Lung (tissue), 11 donors: ENCODE measurements at regions not wholly inside any gene's neighbourhood (a gene's known extent, or its start where the extent isn't known, plus 50 kb on each side); places are given as distances from the start of the nearest gene placed in this dataset.
A peak's percentile ranks its signal among the peaks of the same experiment; 100 is the strongest.

Experiments
- ATAC-seq: fragments of 200-7000 bp; cut with Tn5 transposase; one replicate; pipeline ENCODE4 v1.9.1; 2020; ENCODE audit warnings: moderate number of reproducible peaks; ENCODE audit not compliant: insufficient read depth, low FRiP score
- DNase-seq, 3 donors: peaks; one replicate each; pipeline ENCODE4 v3.0.0-alpha.2; 2013 to 2017
- H3K27ac ChIP-seq, 2 donors: one replicate each; pipeline ENCODE4 v1.5.1; 2013; ENCODE audit warnings: mild to moderate bottlenecking in 2 of 2, moderate library complexity in 2 of 2, control low read depth in 1 of 2, inconsistent platforms in 1 of 2, low read depth in 1 of 2, low read length in 1 of 2
- H3K27me3 ChIP-seq, 3 donors: one replicate each; pipeline ENCODE4 v1.5.1; 2013; ENCODE audit warnings: low read length in 2 of 3; ENCODE audit not compliant: control insufficient read depth in 3 of 3, insufficient read depth in 3 of 3
- H3K36me3 ChIP-seq, 4 donors: one replicate each; pipeline ENCODE4 v1.5.1; 2013; ENCODE audit warnings: low read length in 4 of 4, mild to moderate bottlenecking in 1 of 4, moderate library complexity in 1 of 4; ENCODE audit not compliant: control insufficient read depth in 4 of 4, insufficient read depth in 4 of 4
- H3K4me1 ChIP-seq, 5 donors: one replicate each; pipeline ENCODE4 v1.5.1; 2013; ENCODE audit warnings: low read length in 5 of 5, mild to moderate bottlenecking in 2 of 5, moderate library complexity in 1 of 5; ENCODE audit not compliant: control insufficient read depth in 5 of 5, insufficient read depth in 5 of 5
- H3K4me3 ChIP-seq: one replicate; pipeline ENCODE4 v1.5.1; 2013; ENCODE audit warnings: mild to moderate bottlenecking, control low read depth, moderate library complexity
- H3K9ac ChIP-seq, 2 donors: one replicate each; pipeline ENCODE4 v1.5.1; 2013; ENCODE audit warnings: low read length in 2 of 2, control low read depth in 1 of 2; ENCODE audit not compliant: insufficient read depth in 1 of 2
- H3K9me3 ChIP-seq, 4 donors: one replicate each; pipeline ENCODE4 v1.5.1; 2013; ENCODE audit warnings: low read length in 3 of 4, mild to moderate bottlenecking in 1 of 4, moderate library complexity in 1 of 4; ENCODE audit not compliant: control insufficient read depth in 4 of 4, insufficient read depth in 3 of 4
- CTCF ChIP-seq: IDR thresholded peaks from 2 replicates; pipeline ENCODE4 v1.5.1; 2012; ENCODE audit warnings: mild to moderate bottlenecking; ENCODE audit errors: control extremely low read depth, extremely low read depth
- WGBS, 2 donors: extraction: QIAGEN DNeasy Blood & Tissue Kit; methylation state at CpG; one replicate each; pipeline ENCODE4 v1.1.7; 2013; 5-methylcytosine and 5-hydroxymethylcytosine counted together
- donor health status: control.
- donor health status: control.
- donor health status: Bipolar disorder and iron deficiency.
- donor health status: healthy.
- donor health status: DM: yes; HTN: yes; CAD: no.

GRCh38 chr2:136242100-136242499 lies 124.2 kb upstream of the CXCR4 start:
- WGBS, 2 donors, result 86 to 91% methylated on average over 4 of the region's 4 CpGs

GRCh38 chr2:136239079-136239685 lies 121.2 kb upstream of the CXCR4 start:
- Histone ChIP-seq H3K27ac (peak overlapping the region in 1 of 2 donors; percentile 80), H3K27me3 (no peaks in the 10 kb centered on the region), H3K4me1 (peaks cover 0 to 9% (median 6%) of the 10 kb centered on the region in 5 donors), H3K4me3 (no peak overlapping the region), H3K9ac (no peak overlapping the region), H3K36me3 (no peaks in the 10 kb centered on the region), H3K9me3 (peaks cover 0 to 1% (median 0%) of the 10 kb centered on the region in 4 donors)
- TF ChIP-seq CTCF, result no peak
- no peak for ATAC-seq
- WGBS, 2 donors, result 31 to 48% methylated on average over 3 of the region's 3 CpGs
- DNase-seq, result no peak

More at GRCh38 chr2:136242100-136242499, 124.2 kb upstream of the CXCR4 start:
- ATAC-seq (no peak), DNase-seq (no peak)
- Histone ChIP-seq H3K36me3 (no peaks in the 10 kb centered on the region), H3K4me3 (no peak overlapping the region), H3K9ac (no peak overlapping the region), H3K27me3 (no peaks in the 10 kb centered on the region), H3K27ac (no peak overlapping the region), H3K4me1 (peaks cover 0 to 8% (median 3%) of the 10 kb centered on the region in 5 donors), H3K9me3 (peaks cover 0 to 1% (median 0%) of the 10 kb centered on the region in 4 donors)
- no peak for TF ChIP-seq CTCF

GRCh38 chr2:136238286-136239078 lies 120.5 kb upstream of the CXCR4 start:
- DNase-seq (peak in 2 of 3 donors; percentile 27 to 60), ATAC-seq (peak; percentile 71)
- 19 to 27% methylated on average over 6 of the region's 6 CpGs for WGBS, 2 donors
- no peak for TF ChIP-seq CTCF
- no peak overlapping the region for H3K4me3 ChIP-seq
- peaks cover 0 to 9% (median 6%) of the 10 kb centered on the region in 5 donors for H3K4me1 ChIP-seq
- H3K9me3 ChIP-seq, result peaks cover 0 to 1% (median 0%) of the 10 kb centered on the region in 4 donors
- H3K9ac ChIP-seq, result no peak overlapping the region
- H3K27ac ChIP-seq, result peak overlapping the region in 1 of 2 donors; percentile 91
- H3K27me3 ChIP-seq, result no peaks in the 10 kb centered on the region
- H3K36me3 ChIP-seq, result no peaks in the 10 kb centered on the region
